ENCODE measurements at regions not wholly inside any gene's neighbourhood (a gene's known extent, or its start where the extent isn't known, plus 50 kb on each side); places are given as distances from the start of the nearest gene placed in this dataset.

GRCh38 chr7:124310934-124311390 lies 278.1 kb upstream of the TMEM229A start (continued):
- TF ChIP-seq GABPA (IDR thresholded peaks at IDR 0.05; ENCODE audit: borderline replicate concordance, insufficient read depth, low read length) (no peak), EGR1 (IDR thresholded peaks at IDR 0.05; ENCODE audit: borderline replicate concordance, low read depth, low read length) (no peak), SP2 (IDR thresholded peaks at IDR 0.05; ENCODE audit: low read length) (no peak), TAF7 (optimal IDR thresholded peaks at IDR 0.05; ENCODE audit: borderline replicate concordance, low read depth, low read length) (no peak), YY1 (IDR thresholded peaks at IDR 0.05; ENCODE audit: low read depth, low read length) (no peak), TAF1 (IDR thresholded peaks at IDR 0.05; ENCODE audit: low read depth, low read length) (no peak)
